Testis (tissue), 2 donors: ENCODE measurements at regions not wholly inside any gene's neighbourhood (a gene's known extent, or its start where the extent isn't known, plus 50 kb on each side); places are given as distances from the start of the nearest gene placed in this dataset.

ENCODE experiments used
- POLR2A ChIP-seq: fragments of 450-650 bp; IDR thresholded peaks from one replicate; pipeline ENCODE4 v1.6.1; 2017; ENCODE audit warnings: antibody characterized with exemption, mild to moderate bottlenecking, moderate library complexity
- TF ChIP-seq, protein P1 (sequence below), 3 experiments: fragments of 450-650 bp in 2 of 3; fragments of 200-600 bp in 1 of 3; sonication (generic) in 1 of 3; IDR thresholded peaks; one replicate each; pipeline ENCODE4 v1.5.1; 2016 to 2019; ENCODE audit warnings: antibody characterized with exemption in 3 of 3, mild to moderate bottlenecking in 2 of 3, moderate library complexity in 1 of 3

DNA sequence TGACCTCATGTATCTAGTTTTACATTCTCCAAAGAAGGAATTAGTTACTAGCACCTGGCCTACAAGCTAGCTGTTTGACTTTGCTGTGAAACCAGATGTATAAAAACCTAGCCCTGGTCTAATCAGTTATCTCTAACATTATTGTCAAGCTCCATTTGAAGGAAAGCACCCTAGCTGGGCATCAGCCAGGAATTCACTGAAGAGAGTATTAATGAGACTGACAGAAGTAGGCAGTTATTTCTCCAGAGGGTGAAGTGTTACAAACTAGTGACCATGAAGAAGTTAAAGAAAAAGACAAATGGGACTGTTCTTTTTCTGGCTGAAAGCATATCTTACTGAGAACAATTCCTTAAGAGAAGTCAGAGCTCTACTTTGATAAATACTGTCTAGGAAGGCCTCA lies 2529.3 kb upstream of the PCDH20 start:
- TF ChIP-seq POLR2A, result no peak
- TF ChIP-seq, protein P1, sequence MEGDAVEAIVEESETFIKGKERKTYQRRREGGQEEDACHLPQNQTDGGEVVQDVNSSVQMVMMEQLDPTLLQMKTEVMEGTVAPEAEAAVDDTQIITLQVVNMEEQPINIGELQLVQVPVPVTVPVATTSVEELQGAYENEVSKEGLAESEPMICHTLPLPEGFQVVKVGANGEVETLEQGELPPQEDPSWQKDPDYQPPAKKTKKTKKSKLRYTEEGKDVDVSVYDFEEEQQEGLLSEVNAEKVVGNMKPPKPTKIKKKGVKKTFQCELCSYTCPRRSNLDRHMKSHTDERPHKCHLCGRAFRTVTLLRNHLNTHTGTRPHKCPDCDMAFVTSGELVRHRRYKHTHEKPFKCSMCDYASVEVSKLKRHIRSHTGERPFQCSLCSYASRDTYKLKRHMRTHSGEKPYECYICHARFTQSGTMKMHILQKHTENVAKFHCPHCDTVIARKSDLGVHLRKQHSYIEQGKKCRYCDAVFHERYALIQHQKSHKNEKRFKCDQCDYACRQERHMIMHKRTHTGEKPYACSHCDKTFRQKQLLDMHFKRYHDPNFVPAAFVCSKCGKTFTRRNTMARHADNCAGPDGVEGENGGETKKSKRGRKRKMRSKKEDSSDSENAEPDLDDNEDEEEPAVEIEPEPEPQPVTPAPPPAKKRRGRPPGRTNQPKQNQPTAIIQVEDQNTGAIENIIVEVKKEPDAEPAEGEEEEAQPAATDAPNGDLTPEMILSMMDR (IDR thresholded peaks at IDR 0.05), result no peak
